ENCODE measurements at regions not wholly inside any gene's neighbourhood (a gene's known extent, or its start where the extent isn't known, plus 50 kb on each side); places are given as distances from the start of the nearest gene placed in this dataset.
"Not testable (repeated sequence)": the region's sequence is repeated elsewhere in the genome, so short reads cannot be mapped to it uniquely, and the experiment has no call there.

GRCh38 chrX:63168949-63169348, 182.2 kb downstream of the SPIN4 start:
- TF ChIP-seq EZH2phosphoT487 (IDR thresholded peaks at IDR 0.05; ENCODE audit: low read depth); CTCF (IDR thresholded peaks at IDR 0.05; ENCODE audit: low read depth, low read length): not testable (repeated sequence)
